ENCODE measurements at regions not wholly inside any gene's neighbourhood (a gene's known extent, or its start where the extent isn't known, plus 50 kb on each side); places are given as distances from the start of the nearest gene placed in this dataset.

- H3K4me1 ChIP-seq (ENCODE audit: insufficient read depth, low read length) = no peaks in the 10 kb centered on the region
- no peak for DNase-seq
- POLR2A ChIA-PET = no interaction called here
- intact Hi-C loops (cut with DNase I, micrococcal nuclease) = no loop called here
- no peak overlapping the region for H3K27ac ChIP-seq (ENCODE audit: low read depth in 1 of 2, low read length in 2 of 2)
- Mint-ChIP-seq H3K4me3 (no peak overlapping the region), H3K4me1 (ENCODE audit: low read depth) (no peaks in the 10 kb centered on the region), H3K9me3 (peaks cover 3% of the 10 kb centered on the region), H3K27ac (no peak overlapping the region), H3K36me3 (ENCODE audit: low read depth) (no peaks in the 10 kb centered on the region), H3K27me3 (no peaks in the 10 kb centered on the region)
- no peak for TF ChIP-seq CTCF (IDR thresholded peaks at IDR 0.05)
- no peaks in the 10 kb centered on the region for H3K36me3 ChIP-seq (ENCODE audit: insufficient read depth, low read length)
- CTCF ChIA-PET = no interaction called here
- H3K4me3 ChIP-seq (ENCODE audit: low read length) = no peak overlapping the region
- no peaks in the 10 kb centered on the region for H3K27me3 ChIP-seq (ENCODE audit: control insufficient read depth in 1 of 2, insufficient read depth in 2 of 2, low read length in 2 of 2)
- H3K9me3 ChIP-seq (ENCODE audit: control insufficient read depth in 1 of 2, insufficient read depth in 1 of 2, low read length in 2 of 2) = no peaks in the 10 kb centered on the region
- no peak for ATAC-seq (ENCODE audit: poor library complexity)
These were observed 167.0 kb upstream of the RHOBTB1 start for GRCh38 chr10:61110936-61111335.

GRCh38 chr10:61110188-61110844 lies 166.3 kb upstream of the RHOBTB1 start:
- CTCF ChIA-PET = no interaction called here
- H3K9me3 Mint-ChIP-seq = peaks cover 3% of the 10 kb centered on the region

GRCh38 chr10:61108915-61109314 lies 164.9 kb upstream of the RHOBTB1 start:
- no peak for ATAC-seq (ENCODE audit: poor library complexity)
- ChIA-PET CTCF (no interaction called here), POLR2A (no interaction called here)

More at GRCh38 chr10:61110188-61110844, 166.3 kb upstream of the RHOBTB1 start:
- intact Hi-C loops (cut with DNase I, micrococcal nuclease) = no loop called here
- H3K4me1 ChIP-seq (ENCODE audit: insufficient read depth, low read length) = no peaks in the 10 kb centered on the region
- Mint-ChIP-seq H3K4me1 (ENCODE audit: low read depth) (no peaks in the 10 kb centered on the region), H3K4me3 (no peak overlapping the region), H3K27ac (no peak overlapping the region), H3K27me3 (no peaks in the 10 kb centered on the region), H3K36me3 (ENCODE audit: low read depth) (no peaks in the 10 kb centered on the region)
- POLR2A ChIA-PET = no interaction called here
- H3K27ac ChIP-seq (ENCODE audit: low read depth in 1 of 2, low read length in 2 of 2) = no peak overlapping the region
- DNase-seq (no peak), ATAC-seq (ENCODE audit: poor library complexity) (no peak)
- no peaks in the 10 kb centered on the region for H3K27me3 ChIP-seq (ENCODE audit: control insufficient read depth in 1 of 2, insufficient read depth in 2 of 2, low read length in 2 of 2)
- H3K4me3 ChIP-seq (ENCODE audit: low read length) = no peak overlapping the region
- no peak for TF ChIP-seq CTCF (IDR thresholded peaks at IDR 0.05)
- no peaks in the 10 kb centered on the region for H3K9me3 ChIP-seq (ENCODE audit: control insufficient read depth in 1 of 2, insufficient read depth in 1 of 2, low read length in 2 of 2)
- no peaks in the 10 kb centered on the region for H3K36me3 ChIP-seq (ENCODE audit: insufficient read depth, low read length)

More at GRCh38 chr10:61108915-61109314, 164.9 kb upstream of the RHOBTB1 start:
- H3K9me3 ChIP-seq (ENCODE audit: control insufficient read depth in 1 of 2, insufficient read depth in 1 of 2, low read length in 2 of 2) = no peaks in the 10 kb centered on the region
- H3K27ac ChIP-seq (ENCODE audit: low read depth in 1 of 2, low read length in 2 of 2) = no peak overlapping the region
- Mint-ChIP-seq H3K4me1 (ENCODE audit: low read depth) (no peaks in the 10 kb centered on the region), H3K4me3 (no peak overlapping the region), H3K27me3 (no peaks in the 10 kb centered on the region), H3K9me3 (peaks cover 3% of the 10 kb centered on the region), H3K36me3 (ENCODE audit: low read depth) (no peaks in the 10 kb centered on the region), H3K27ac (no peak overlapping the region)
- H3K36me3 ChIP-seq (ENCODE audit: insufficient read depth, low read length) = no peaks in the 10 kb centered on the region
- intact Hi-C loops (cut with DNase I, micrococcal nuclease) = no loop called here
- H3K27me3 ChIP-seq (ENCODE audit: control insufficient read depth in 1 of 2, insufficient read depth in 2 of 2, low read length in 2 of 2) = no peaks in the 10 kb centered on the region
- DNase-seq = no peak
- H3K4me1 ChIP-seq (ENCODE audit: insufficient read depth, low read length) = no peaks in the 10 kb centered on the region
- TF ChIP-seq CTCF (IDR thresholded peaks at IDR 0.05) = no peak
- H3K4me3 ChIP-seq (ENCODE audit: low read length) = no peak overlapping the region

All from CD4-positive, alpha-beta T cell (primary cell).